Ectodermal cell (in vitro differentiated cells): ENCODE measurements at regions not wholly inside any gene's neighbourhood (a gene's known extent, or its start where the extent isn't known, plus 50 kb on each side); places are given as distances from the start of the nearest gene placed in this dataset.
"Not testable (repeated sequence)": the region's sequence is repeated elsewhere in the genome, so short reads cannot be mapped to it uniquely, and the experiment has no call there.

Experiments used
- H3K27ac ChIP-seq: 2 replicates; pipeline ENCODE4 v1.7.0; 2013; ENCODE audit warnings: mild to moderate bottlenecking, low read depth, low read length; ENCODE audit not compliant: insufficient read depth, poor library complexity, severe bottlenecking
- H3K27me3 ChIP-seq: 2 replicates; pipeline ENCODE4 v1.7.0; 2013; ENCODE audit warnings: mild to moderate bottlenecking, low read length; ENCODE audit not compliant: insufficient read depth, control insufficient read depth, poor library complexity, severe bottlenecking
- H3K36me3 ChIP-seq: one replicate; pipeline ENCODE4 v1.7.0; 2013; ENCODE audit warnings: low read length; ENCODE audit not compliant: control insufficient read depth, insufficient read depth
- H3K4me1 ChIP-seq: one replicate; pipeline ENCODE4 v1.7.0; 2013; ENCODE audit warnings: low read length; ENCODE audit not compliant: control insufficient read depth, insufficient read depth
- H3K4me3 ChIP-seq: 2 replicates; pipeline ENCODE4 v1.7.0; 2013; ENCODE audit warnings: low read depth, low read length, control low read depth; ENCODE audit not compliant: insufficient read depth
- H3K9me3 ChIP-seq: 2 replicates; pipeline ENCODE4 v1.7.0; 2013; ENCODE audit warnings: mild to moderate bottlenecking, low read length, moderate library complexity; ENCODE audit not compliant: control insufficient read depth
- WGBS, 2 experiments: methylation state at CpG; one replicate each; pipeline ENCODE4 v1.1.7; 2013; ENCODE audit warnings: missing lambda C conversion rate in 2 of 2; 5-methylcytosine and 5-hydroxymethylcytosine counted together

DNA sequence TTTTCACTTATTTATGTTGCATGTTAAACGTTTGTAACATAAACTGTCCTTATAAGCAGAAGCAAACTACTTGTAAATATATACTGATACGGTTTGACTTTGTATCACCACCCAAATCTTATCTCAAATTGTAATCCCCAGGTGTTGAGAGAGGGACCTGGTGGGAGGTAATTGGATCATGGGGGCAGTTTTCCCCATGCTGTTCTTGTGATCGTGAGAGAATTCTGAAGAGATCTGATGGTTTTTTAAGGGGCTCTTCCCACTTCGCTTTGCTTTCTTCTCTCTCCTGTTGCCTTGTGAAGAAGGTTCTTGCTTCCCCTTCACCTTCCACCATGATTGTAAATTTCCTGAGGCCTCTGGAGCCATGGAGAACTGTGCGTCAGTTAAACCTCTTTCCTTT is 87.1 kb upstream of the MAPK10 start:
- H3K9me3 ChIP-seq: peaks cover 5% of the 10 kb centered on the region
- H3K27ac ChIP-seq: no peak overlapping the region
- H3K36me3 ChIP-seq: no peaks in the 10 kb centered on the region
- H3K4me1 ChIP-seq: peaks cover 34% of the 10 kb centered on the region
- 80 to 85% methylated on average over 3 to 5 of the region's 5 CpGs for WGBS, 2 experiments
- H3K4me3 ChIP-seq: no peak overlapping the region
- H3K27me3 ChIP-seq: no peaks in the 10 kb centered on the region

DNA sequence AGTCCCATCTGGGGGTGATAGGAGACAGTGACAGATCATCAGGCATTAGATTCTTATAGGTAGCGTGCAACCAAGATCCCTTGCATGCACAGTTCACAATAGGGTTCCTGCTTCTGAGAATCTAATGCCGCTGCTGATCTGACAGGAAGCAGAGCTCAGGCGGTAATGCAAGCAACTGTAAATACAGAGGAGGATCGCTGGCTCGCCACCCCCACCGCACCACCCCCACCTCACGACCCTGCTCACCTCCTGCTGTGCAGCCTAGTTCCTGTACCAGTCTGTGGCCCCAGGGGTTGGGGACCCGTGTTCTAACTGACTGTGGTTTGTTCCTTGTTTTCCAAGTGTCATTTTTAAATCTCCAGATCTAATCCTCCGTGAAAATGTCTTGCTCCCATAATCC is 89.0 kb upstream of the MAPK10 start:
- peaks cover 5% of the 10 kb centered on the region for H3K9me3 ChIP-seq
- H3K36me3 ChIP-seq: no peaks in the 10 kb centered on the region
- H3K27ac ChIP-seq: no peak overlapping the region
- no peaks in the 10 kb centered on the region for H3K27me3 ChIP-seq
- WGBS, 2 experiments: 69 to 73% methylated on average over 9 of the region's 9 CpGs
- no peak overlapping the region for H3K4me3 ChIP-seq
- peaks cover 35% of the 10 kb centered on the region for H3K4me1 ChIP-seq

DNA sequence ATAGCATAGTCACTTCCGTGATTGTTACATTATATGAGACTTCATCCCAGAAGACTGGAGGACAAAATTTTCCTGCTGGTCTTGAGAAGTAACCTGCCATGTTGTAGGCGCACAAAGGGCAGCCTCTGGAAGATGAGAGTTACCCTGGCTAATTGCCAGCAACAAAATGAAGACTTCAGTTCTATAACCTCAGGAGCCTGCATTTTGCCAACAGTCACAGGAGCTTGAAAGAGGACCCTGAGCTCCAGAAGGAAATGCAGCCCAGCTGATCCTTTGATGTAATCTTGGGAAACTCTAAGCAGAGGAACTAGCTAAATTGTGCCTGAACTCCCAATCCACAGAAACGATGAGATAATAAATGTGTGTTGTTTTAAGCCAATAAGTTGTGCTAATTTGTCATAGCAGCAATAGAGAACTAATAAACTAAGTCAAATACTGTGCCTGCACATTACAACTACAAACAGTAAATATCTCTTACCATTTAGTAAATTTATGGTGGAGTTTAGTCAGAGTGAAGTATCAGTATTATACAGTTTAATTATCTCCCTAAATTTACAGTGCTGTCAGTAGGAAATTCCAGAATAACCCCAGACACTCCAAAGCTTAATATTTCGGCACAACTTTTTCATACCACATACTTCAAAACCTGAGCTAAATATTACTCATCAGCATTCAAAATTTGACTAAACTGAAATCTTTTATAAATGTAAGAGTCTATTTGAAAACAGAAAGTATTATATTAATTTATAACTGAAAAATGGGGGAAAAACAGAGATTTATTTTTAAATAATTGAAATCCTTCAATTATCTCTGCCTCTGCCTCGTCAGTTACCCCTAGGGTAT is 90.1 kb upstream of the MAPK10 start:
- Histone ChIP-seq H3K9me3 (peaks cover 2% of the 10 kb centered on the region), H3K4me3 (no peak overlapping the region), H3K4me1 (peaks cover 35% of the 10 kb centered on the region), H3K27ac (no peak overlapping the region), H3K27me3 (no peaks in the 10 kb centered on the region), H3K36me3 (no peaks in the 10 kb centered on the region)
- WGBS, 2 experiments: 79 to 91% methylated on average over 5 of the region's 5 CpGs

DNA sequence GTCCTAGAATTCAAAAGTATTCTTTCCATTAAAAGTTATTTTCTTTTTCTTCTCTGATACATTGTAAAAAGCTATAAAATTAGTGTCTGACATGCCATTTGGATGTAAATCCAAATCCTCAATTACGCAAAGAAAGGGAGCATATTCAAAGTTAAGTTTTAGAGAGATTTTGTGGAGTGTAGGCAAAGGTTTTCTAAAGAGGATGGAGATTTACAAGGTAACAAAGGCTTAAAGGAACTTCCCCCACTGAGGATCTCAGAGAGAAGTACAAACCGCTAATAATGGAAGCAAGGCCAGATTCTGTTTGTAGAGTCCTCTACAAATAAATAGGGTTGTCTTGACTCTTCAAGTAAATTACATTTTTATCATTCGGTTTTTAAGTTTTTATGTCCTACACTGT is 91.0 kb upstream of the MAPK10 start:
- H3K27ac ChIP-seq: peak overlapping the region; percentile 33
- H3K9me3 ChIP-seq: no peaks in the 10 kb centered on the region
- no peak overlapping the region for H3K4me3 ChIP-seq
- peaks cover 35% of the 10 kb centered on the region for H3K4me1 ChIP-seq
- H3K27me3 ChIP-seq: no peaks in the 10 kb centered on the region
- H3K36me3 ChIP-seq: no peaks in the 10 kb centered on the region
- 11 to 12% methylated on average over 2 of the region's 3 CpGs for WGBS, 2 experiments

DNA sequence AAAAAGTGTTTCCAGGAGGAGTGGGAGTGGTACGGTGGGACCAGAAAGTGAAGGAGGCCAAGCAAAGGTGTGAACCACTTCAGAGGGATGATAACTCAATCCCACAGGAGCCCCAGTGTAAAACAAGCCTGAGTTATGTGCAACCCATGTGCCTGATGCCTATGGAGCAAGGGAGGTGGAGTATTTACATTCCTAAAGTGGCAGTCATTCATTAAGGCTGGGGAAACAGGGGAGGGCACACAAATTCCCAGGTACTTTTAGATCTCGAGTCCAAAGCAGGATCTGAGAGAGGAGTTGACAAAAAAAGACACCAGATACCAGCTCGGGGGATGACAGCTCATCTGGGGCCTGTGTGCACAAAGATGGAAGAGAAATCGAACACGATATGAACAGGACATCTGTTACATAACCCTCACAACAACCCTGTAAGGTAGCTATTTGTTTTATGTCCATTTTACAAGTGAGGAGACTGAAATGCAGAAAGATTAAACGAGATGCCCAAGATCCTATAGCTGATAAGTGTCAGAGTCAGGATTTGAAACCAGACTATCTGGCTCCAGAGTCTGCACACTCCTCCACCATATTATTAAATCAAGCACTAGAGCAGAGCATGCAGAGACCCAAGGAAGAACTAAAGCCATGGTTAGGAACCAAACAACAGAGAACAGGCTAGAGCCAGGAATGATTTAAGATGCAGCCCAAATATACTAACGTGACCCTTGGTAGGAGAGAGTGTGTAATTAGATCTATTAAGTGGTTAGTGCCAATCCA is 91.9 kb upstream of the MAPK10 start:
- H3K27me3 ChIP-seq: no peaks in the 10 kb centered on the region
- peaks cover 35% of the 10 kb centered on the region for H3K4me1 ChIP-seq
- H3K27ac ChIP-seq: peak overlapping the region; percentile 42
- WGBS, 2 experiments: 51 to 74% methylated on average over 5 to 7 of the region's 7 CpGs
- no peaks in the 10 kb centered on the region for H3K36me3 ChIP-seq
- no peaks in the 10 kb centered on the region for H3K9me3 ChIP-seq
- H3K4me3 ChIP-seq: no peak overlapping the region

DNA sequence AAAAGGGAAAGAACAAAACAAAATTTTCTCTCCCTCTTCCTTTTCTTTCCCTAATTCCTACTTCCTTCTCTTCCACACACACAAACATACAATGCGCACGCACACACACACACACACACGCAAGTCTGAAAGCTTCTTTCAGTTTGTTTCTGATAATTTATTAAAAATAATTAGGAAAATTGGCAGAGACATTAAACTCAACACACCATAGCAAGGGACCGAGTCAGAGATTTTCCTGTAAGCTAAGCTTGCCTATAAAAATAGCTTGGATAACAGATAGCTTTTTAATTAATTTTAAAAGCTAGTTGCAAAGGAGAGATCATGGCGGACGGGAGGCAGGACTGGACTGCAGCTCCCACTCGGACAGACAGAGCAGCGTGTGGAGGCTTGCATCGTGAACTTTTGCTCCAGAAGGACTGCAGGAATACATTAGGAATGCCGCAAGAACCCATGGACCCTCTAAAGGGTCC is 92.6 kb upstream of the MAPK10 start:
- Histone ChIP-seq H3K27me3 (no peaks in the 10 kb centered on the region), H3K27ac (no peak overlapping the region), H3K36me3 (no peaks in the 10 kb centered on the region), H3K9me3 (no peaks in the 10 kb centered on the region), H3K4me3 (no peak overlapping the region), H3K4me1 (peaks cover 35% of the 10 kb centered on the region)
- 86 to 90% methylated on average over 9 of the region's 10 CpGs for WGBS, 2 experiments

DNA sequence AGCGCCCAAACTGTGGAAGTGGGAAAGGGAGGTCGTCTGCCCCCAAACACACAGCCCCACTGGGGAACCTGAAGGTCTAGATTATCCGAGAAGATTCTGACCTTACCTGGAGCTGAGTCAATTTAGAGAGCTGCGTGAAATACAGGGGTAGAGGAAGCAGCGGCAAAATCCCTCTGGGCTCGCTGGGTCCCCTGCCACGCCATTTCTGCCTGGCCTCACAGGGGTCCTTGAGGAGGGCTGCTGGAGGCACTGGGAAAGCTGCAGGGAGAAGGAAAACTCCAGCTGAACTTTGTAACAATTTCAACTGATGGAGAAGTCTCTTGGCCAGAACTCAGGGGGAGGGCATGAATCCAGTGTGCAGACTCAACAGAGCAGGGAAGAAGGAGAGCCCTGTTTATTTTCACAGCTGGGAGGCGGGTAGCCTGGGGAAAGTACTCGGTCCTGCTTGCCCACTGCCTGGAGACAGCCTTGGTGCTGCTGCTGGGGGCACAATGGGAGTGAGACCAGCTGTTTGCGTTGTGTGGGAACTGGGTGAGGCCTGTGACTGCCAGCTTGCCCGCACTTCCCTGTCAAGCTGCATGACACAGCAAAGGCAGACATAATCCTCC is 93.2 kb upstream of the MAPK10 start:
- WGBS, 2 experiments: 88 to 90% methylated on average over 11 of the region's 11 CpGs
- H3K36me3 ChIP-seq: no peaks in the 10 kb centered on the region
- no peak overlapping the region for H3K27ac ChIP-seq
- H3K4me1 ChIP-seq: peaks cover 35% of the 10 kb centered on the region
- no peaks in the 10 kb centered on the region for H3K9me3 ChIP-seq
- no peaks in the 10 kb centered on the region for H3K27me3 ChIP-seq
- no peak overlapping the region for H3K4me3 ChIP-seq

DNA sequence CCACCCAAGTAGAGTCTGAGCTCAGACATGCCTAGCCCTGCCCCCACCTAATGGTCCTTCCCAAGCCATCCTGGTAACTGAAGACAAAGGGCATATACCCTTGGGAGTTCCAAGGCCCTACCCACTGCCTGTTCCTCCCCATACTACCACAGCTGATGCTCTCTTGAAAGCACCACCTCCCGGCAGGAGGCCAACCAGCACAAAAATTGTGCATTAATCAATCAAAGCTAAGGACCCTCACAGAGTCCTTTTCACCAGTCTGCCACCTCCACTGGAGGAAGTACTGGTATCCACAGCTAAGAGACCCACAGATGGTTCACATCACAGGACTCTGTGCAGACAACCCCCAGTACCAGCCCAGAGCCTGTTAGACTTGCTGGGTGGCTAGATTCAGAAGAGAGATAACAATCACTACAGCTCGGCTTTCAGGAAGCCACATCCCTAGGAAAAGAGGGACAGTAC is 93.8 kb upstream of the MAPK10 start:
- 75 to 81% methylated on average over 2 of the region's 2 CpGs for WGBS, 2 experiments
- not testable (repeated sequence) for H3K27ac ChIP-seq

DNA sequence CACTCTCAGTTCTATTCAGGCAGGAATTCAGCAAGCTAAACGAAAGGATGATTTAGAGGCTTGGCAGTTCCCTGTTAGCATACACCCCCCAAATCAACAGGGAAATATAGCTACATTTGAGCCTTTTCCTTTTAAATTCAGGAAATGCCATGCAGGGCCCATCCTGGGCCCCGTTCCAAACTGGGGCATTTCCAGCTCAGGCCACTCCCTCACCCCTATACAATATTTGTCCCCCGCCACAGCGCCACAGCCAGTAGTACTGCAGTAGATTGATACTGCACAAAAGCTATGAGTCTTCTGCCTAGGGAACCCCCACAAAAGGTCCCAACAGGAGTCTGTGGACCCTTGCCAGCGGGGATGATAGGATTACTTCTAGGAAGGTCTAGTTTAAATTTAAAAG is 102.0 kb upstream of the MAPK10 start:
- Histone ChIP-seq H3K27ac (no peak overlapping the region), H3K4me1 (peaks cover 4% of the 10 kb centered on the region), H3K4me3 (no peak overlapping the region), H3K27me3 (no peaks in the 10 kb centered on the region), H3K9me3 (no peaks in the 10 kb centered on the region), H3K36me3 (no peaks in the 10 kb centered on the region)
- 56 to 57% methylated on average over 5 of the region's 5 CpGs for WGBS, 2 experiments

More for the DNA sequence above, 93.8 kb upstream of the MAPK10 start:
- not testable (repeated sequence) for H3K36me3 ChIP-seq, H3K27me3 ChIP-seq, H3K9me3 ChIP-seq, H3K4me3 ChIP-seq
- peaks cover 35% of the 10 kb centered on the region for H3K4me1 ChIP-seq
